HepG2 (cell line): ENCODE measurements at regions not wholly inside any gene's neighbourhood (a gene's known extent, or its start where the extent isn't known, plus 50 kb on each side); places are given as distances from the start of the nearest gene placed in this dataset.

ENCODE experiments used
- ATAD3A ChIP-seq: sonication (generic); formaldehyde crosslinking; IDR thresholded peaks from 2 replicates; pipeline ENCODE4 v1.4.0; 2020; ENCODE audit warnings: missing genetic modification reagents
- DNMT3B ChIP-seq: conservative IDR thresholded peaks from 2 replicates; pipeline ENCODE4 v1.6.1; 2016; ENCODE audit warnings: missing biosample characterization, control low read depth
- HNRNPK ChIP-seq: fragments of 200-400 bp; formaldehyde crosslinking; IDR thresholded peaks from 2 replicates; pipeline ENCODE4 v1.6.1; 2018; ENCODE audit warnings: low read length, low read depth, moderate library complexity, mild to moderate bottlenecking; ENCODE audit not compliant: poor library complexity, severe bottlenecking
- KLF13 ChIP-seq: sonication (generic); formaldehyde crosslinking; IDR thresholded peaks from 2 replicates; pipeline ENCODE4 v1.4.0; 2020; ENCODE audit warnings: mild to moderate bottlenecking, missing genetic modification reagents
- MTA3 ChIP-seq: sonication (generic); formaldehyde crosslinking; IDR thresholded peaks from 2 replicates; pipeline ENCODE4 v1.4.0; 2020; ENCODE audit warnings: missing genetic modification reagents
- NFKBIZ ChIP-seq: IDR thresholded peaks from 2 replicates; pipeline ENCODE4 v1.6.1; 2018; ENCODE audit warnings: missing genetic modification reagents, missing compliant biosample characterization
- ZNF256 ChIP-seq: sonication (generic); formaldehyde crosslinking; conservative IDR thresholded peaks from 2 replicates; pipeline ENCODE4 v1.4.0; 2020; ENCODE audit warnings: missing genetic modification reagents
- ZNF589 ChIP-seq: sonication (generic); formaldehyde crosslinking; conservative IDR thresholded peaks from 2 replicates; pipeline ENCODE4 v1.8.0; 2022; ENCODE audit warnings: mild to moderate bottlenecking, moderate library complexity, missing genetic modification reagents
- ZNF724P ChIP-seq: sonication (generic); formaldehyde crosslinking; IDR thresholded peaks from 2 replicates; pipeline ENCODE4 v1.8.0; 2022; ENCODE audit warnings: missing genetic modification reagents, borderline replicate concordance
- ZNF780A ChIP-seq: sonication (generic); formaldehyde crosslinking; IDR thresholded peaks from 2 replicates; pipeline ENCODE4 v1.8.0; 2022; ENCODE audit warnings: mild to moderate bottlenecking, missing genetic modification reagents, moderate library complexity
- ZSCAN29 ChIP-seq: sonication (generic); formaldehyde crosslinking; conservative IDR thresholded peaks from 2 replicates; pipeline ENCODE4 v1.4.0; 2020; ENCODE audit warnings: mild to moderate bottlenecking, missing genetic modification reagents
- TF ChIP-seq, protein P1 (sequence below): sonication (generic); formaldehyde crosslinking; IDR thresholded peaks from 2 replicates; pipeline ENCODE4 v1.5.0; 2020; ENCODE audit warnings: mild to moderate bottlenecking, missing genetic modification reagents, moderate library complexity
- TF ChIP-seq, protein P2 (sequence below): IDR thresholded peaks from 2 replicates; pipeline ENCODE4 v1.6.1; 2016; ENCODE audit warnings: low read depth, missing genetic modification reagents, missing compliant biosample characterization

DNA sequence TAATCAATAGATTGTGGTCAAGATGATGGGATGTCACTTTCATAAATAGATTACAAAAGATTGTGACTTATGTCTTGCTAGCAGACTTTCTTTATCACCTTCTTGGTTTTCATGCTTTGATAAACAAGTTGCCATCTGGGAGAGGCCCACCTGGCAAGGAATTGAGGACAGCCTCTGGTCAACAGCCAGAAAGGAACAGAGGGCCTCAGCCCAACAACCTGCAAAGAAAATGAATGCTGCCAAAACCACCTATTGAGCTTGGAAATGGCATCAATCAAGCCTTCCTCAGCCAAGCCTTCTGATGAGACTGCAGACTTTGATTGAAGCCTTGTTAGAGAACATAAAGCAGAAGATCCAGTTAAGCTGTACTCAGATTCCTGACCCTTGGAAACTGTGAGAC lies 288.6 kb downstream of the SPRY2 start:
- TF ChIP-seq, protein P1, sequence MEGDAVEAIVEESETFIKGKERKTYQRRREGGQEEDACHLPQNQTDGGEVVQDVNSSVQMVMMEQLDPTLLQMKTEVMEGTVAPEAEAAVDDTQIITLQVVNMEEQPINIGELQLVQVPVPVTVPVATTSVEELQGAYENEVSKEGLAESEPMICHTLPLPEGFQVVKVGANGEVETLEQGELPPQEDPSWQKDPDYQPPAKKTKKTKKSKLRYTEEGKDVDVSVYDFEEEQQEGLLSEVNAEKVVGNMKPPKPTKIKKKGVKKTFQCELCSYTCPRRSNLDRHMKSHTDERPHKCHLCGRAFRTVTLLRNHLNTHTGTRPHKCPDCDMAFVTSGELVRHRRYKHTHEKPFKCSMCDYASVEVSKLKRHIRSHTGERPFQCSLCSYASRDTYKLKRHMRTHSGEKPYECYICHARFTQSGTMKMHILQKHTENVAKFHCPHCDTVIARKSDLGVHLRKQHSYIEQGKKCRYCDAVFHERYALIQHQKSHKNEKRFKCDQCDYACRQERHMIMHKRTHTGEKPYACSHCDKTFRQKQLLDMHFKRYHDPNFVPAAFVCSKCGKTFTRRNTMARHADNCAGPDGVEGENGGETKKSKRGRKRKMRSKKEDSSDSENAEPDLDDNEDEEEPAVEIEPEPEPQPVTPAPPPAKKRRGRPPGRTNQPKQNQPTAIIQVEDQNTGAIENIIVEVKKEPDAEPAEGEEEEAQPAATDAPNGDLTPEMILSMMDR (CRISPR knock-in tag) = no peak
- TF ChIP-seq ZNF724P (CRISPR knock-in tag) (no peak), MTA3 (CRISPR knock-in tag) (no peak), HNRNPK (no peak), NFKBIZ (CRISPR knock-in tag) (no peak), ZSCAN29 (no peak), ZNF589 (CRISPR knock-in tag) (no peak), KLF13 (CRISPR knock-in tag) (no peak), ZNF780A (CRISPR knock-in tag) (no peak), DNMT3B (CRISPR knock-in tag) (no peak), ZNF256 (no peak), ATAD3A (no peak)
- TF ChIP-seq, protein P2, sequence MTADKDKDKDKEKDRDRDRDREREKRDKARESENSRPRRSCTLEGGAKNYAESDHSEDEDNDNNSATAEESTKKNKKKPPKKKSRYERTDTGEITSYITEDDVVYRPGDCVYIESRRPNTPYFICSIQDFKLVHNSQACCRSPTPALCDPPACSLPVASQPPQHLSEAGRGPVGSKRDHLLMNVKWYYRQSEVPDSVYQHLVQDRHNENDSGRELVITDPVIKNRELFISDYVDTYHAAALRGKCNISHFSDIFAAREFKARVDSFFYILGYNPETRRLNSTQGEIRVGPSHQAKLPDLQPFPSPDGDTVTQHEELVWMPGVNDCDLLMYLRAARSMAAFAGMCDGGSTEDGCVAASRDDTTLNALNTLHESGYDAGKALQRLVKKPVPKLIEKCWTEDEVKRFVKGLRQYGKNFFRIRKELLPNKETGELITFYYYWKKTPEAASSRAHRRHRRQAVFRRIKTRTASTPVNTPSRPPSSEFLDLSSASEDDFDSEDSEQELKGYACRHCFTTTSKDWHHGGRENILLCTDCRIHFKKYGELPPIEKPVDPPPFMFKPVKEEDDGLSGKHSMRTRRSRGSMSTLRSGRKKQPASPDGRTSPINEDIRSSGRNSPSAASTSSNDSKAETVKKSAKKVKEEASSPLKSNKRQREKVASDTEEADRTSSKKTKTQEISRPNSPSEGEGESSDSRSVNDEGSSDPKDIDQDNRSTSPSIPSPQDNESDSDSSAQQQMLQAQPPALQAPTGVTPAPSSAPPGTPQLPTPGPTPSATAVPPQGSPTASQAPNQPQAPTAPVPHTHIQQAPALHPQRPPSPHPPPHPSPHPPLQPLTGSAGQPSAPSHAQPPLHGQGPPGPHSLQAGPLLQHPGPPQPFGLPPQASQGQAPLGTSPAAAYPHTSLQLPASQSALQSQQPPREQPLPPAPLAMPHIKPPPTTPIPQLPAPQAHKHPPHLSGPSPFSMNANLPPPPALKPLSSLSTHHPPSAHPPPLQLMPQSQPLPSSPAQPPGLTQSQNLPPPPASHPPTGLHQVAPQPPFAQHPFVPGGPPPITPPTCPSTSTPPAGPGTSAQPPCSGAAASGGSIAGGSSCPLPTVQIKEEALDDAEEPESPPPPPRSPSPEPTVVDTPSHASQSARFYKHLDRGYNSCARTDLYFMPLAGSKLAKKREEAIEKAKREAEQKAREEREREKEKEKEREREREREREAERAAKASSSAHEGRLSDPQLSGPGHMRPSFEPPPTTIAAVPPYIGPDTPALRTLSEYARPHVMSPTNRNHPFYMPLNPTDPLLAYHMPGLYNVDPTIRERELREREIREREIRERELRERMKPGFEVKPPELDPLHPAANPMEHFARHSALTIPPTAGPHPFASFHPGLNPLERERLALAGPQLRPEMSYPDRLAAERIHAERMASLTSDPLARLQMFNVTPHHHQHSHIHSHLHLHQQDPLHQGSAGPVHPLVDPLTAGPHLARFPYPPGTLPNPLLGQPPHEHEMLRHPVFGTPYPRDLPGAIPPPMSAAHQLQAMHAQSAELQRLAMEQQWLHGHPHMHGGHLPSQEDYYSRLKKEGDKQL (CRISPR knock-in tag) = no peak
